Mononuclear cell (primary cell): ENCODE measurements at regions not wholly inside any gene's neighbourhood (a gene's known extent, or its start where the extent isn't known, plus 50 kb on each side); places are given as distances from the start of the nearest gene placed in this dataset.

Source experiments
- H3K27me3 ChIP-seq: 2 replicates; pipeline ENCODE4 v1.6.0; 2011; ENCODE audit warnings: low read length, control low read depth; ENCODE audit not compliant: insufficient read depth
- H3K4me1 ChIP-seq: 2 replicates; pipeline ENCODE4 v1.5.1; 2011; ENCODE audit warnings: mild to moderate bottlenecking, low read length, control low read depth; ENCODE audit not compliant: insufficient read depth
- H3K4me3 ChIP-seq: 2 replicates; pipeline ENCODE4 v1.5.1; 2011; ENCODE audit warnings: mild to moderate bottlenecking, low read length, moderate library complexity
- H3K9me3 ChIP-seq: 2 replicates; pipeline ENCODE4 v1.5.1; 2011; ENCODE audit warnings: low read depth, mild to moderate bottlenecking, control low read depth, low read length

- H3K4me1 ChIP-seq: no peaks in the 10 kb centered on the region
- H3K4me3 ChIP-seq: no peak overlapping the region
- H3K27me3 ChIP-seq: no peaks in the 10 kb centered on the region
- peaks cover 3% of the 10 kb centered on the region for H3K9me3 ChIP-seq
Observed at GRCh38 chr17:71052971-71053370, 883.6 kb downstream of the KCNJ2 start.

GRCh38 chr17:71055128-71055527 is 885.8 kb downstream of the KCNJ2 start:
- Histone ChIP-seq H3K27me3 (no peaks in the 10 kb centered on the region), H3K4me1 (no peaks in the 10 kb centered on the region), H3K9me3 (peaks cover 3% of the 10 kb centered on the region), H3K4me3 (no peak overlapping the region)

- Histone ChIP-seq H3K27me3 (no peaks in the 10 kb centered on the region), H3K9me3 (peaks cover 3% of the 10 kb centered on the region), H3K4me1 (no peaks in the 10 kb centered on the region), H3K4me3 (no peak overlapping the region)
Observed at GRCh38 chr17:71057448-71057847, 888.1 kb downstream of the KCNJ2 start.

- no peak overlapping the region for H3K4me3 ChIP-seq
Observed at GRCh38 chr17:71057938-71058337, 888.6 kb downstream of the KCNJ2 start.

GRCh38 chr17:71063127-71063526 is 893.8 kb downstream of the KCNJ2 start:
- Histone ChIP-seq H3K27me3 (no peaks in the 10 kb centered on the region), H3K4me3 (no peak overlapping the region), H3K9me3 (no peaks in the 10 kb centered on the region), H3K4me1 (no peaks in the 10 kb centered on the region)

More at GRCh38 chr17:71057938-71058337, 888.6 kb downstream of the KCNJ2 start:
- peaks cover 3% of the 10 kb centered on the region for H3K9me3 ChIP-seq
- H3K4me1 ChIP-seq: no peaks in the 10 kb centered on the region
- H3K27me3 ChIP-seq: no peaks in the 10 kb centered on the region

GRCh38 chr17:71063559-71063958 is 894.2 kb downstream of the KCNJ2 start:
- Histone ChIP-seq H3K9me3 (no peaks in the 10 kb centered on the region), H3K27me3 (no peaks in the 10 kb centered on the region), H3K4me3 (no peak overlapping the region), H3K4me1 (no peaks in the 10 kb centered on the region)

GRCh38 chr17:71067669-71068407 is 898.5 kb downstream of the KCNJ2 start:
- H3K27me3 ChIP-seq: no peaks in the 10 kb centered on the region
- H3K4me3 ChIP-seq: no peak overlapping the region
- no peaks in the 10 kb centered on the region for H3K9me3 ChIP-seq
- no peaks in the 10 kb centered on the region for H3K4me1 ChIP-seq

- H3K9me3 ChIP-seq: no peaks in the 10 kb centered on the region
- no peaks in the 10 kb centered on the region for H3K27me3 ChIP-seq
- no peak overlapping the region for H3K4me3 ChIP-seq
- H3K4me1 ChIP-seq: no peaks in the 10 kb centered on the region
Observed at GRCh38 chr17:71068408-71068750, 899.0 kb downstream of the KCNJ2 start.

- no peaks in the 10 kb centered on the region for H3K4me1 ChIP-seq
- H3K9me3 ChIP-seq: no peaks in the 10 kb centered on the region
- H3K4me3 ChIP-seq: no peak overlapping the region
- H3K27me3 ChIP-seq: no peaks in the 10 kb centered on the region
Observed at GRCh38 chr17:71071041-71071440, 901.7 kb downstream of the KCNJ2 start.

GRCh38 chr17:71071837-71072236 is 902.5 kb downstream of the KCNJ2 start:
- H3K27me3 ChIP-seq: no peaks in the 10 kb centered on the region
- H3K9me3 ChIP-seq: no peaks in the 10 kb centered on the region
- no peaks in the 10 kb centered on the region for H3K4me1 ChIP-seq
- H3K4me3 ChIP-seq: no peak overlapping the region

- no peaks in the 10 kb centered on the region for H3K4me1 ChIP-seq
- no peak overlapping the region for H3K4me3 ChIP-seq
- no peaks in the 10 kb centered on the region for H3K9me3 ChIP-seq
- H3K27me3 ChIP-seq: no peaks in the 10 kb centered on the region
Observed at GRCh38 chr17:71080937-71081336, 911.6 kb downstream of the KCNJ2 start.

GRCh38 chr17:71081666-71082065 is 912.3 kb downstream of the KCNJ2 start:
- Histone ChIP-seq H3K9me3 (no peaks in the 10 kb centered on the region), H3K4me1 (no peaks in the 10 kb centered on the region), H3K4me3 (no peak overlapping the region), H3K27me3 (no peaks in the 10 kb centered on the region)

GRCh38 chr17:71084219-71084618 is 914.9 kb downstream of the KCNJ2 start:
- Histone ChIP-seq H3K4me3 (no peak overlapping the region), H3K4me1 (no peaks in the 10 kb centered on the region), H3K27me3 (no peaks in the 10 kb centered on the region), H3K9me3 (no peaks in the 10 kb centered on the region)

GRCh38 chr17:71084838-71085237 is 915.5 kb downstream of the KCNJ2 start:
- Histone ChIP-seq H3K27me3 (no peaks in the 10 kb centered on the region), H3K9me3 (no peaks in the 10 kb centered on the region), H3K4me3 (no peak overlapping the region), H3K4me1 (no peaks in the 10 kb centered on the region)

GRCh38 chr17:71085238-71086033 is 916.1 kb downstream of the KCNJ2 start:
- H3K9me3 ChIP-seq: no peaks in the 10 kb centered on the region
- no peaks in the 10 kb centered on the region for H3K27me3 ChIP-seq
- no peaks in the 10 kb centered on the region for H3K4me1 ChIP-seq
- H3K4me3 ChIP-seq: no peak overlapping the region

GRCh38 chr17:71089431-71089830 is 920.1 kb downstream of the KCNJ2 start:
- Histone ChIP-seq H3K9me3 (no peaks in the 10 kb centered on the region), H3K27me3 (no peaks in the 10 kb centered on the region), H3K4me3 (no peak overlapping the region), H3K4me1 (no peaks in the 10 kb centered on the region)
